Kidney (tissue), 13 donors: ENCODE measurements at regions not wholly inside any gene's neighbourhood (a gene's known extent, or its start where the extent isn't known, plus 50 kb on each side); places are given as distances from the start of the nearest gene placed in this dataset.

Experiments used
- DNase-seq, 5 donors: peaks; one replicate each; pipeline ENCODE4 v3.0.0-alpha.2; 2013 to 2020
- FAIRE-seq: peaks from 2 replicates; lab custom pipeline; 2012; peaks lifted over from hg19 to GRCh38; lab: Jason Lieb, UNC
- H3K27ac ChIP-seq, 2 donors: one replicate each; pipeline ENCODE4 v1.7.0; 2013; ENCODE audit warnings: low read depth in 2 of 2, low read length in 2 of 2, inconsistent platforms in 1 of 2
- H3K27me3 ChIP-seq: one replicate; pipeline ENCODE4 v1.7.1; 2013; ENCODE audit warnings: low read length, inconsistent platforms; ENCODE audit not compliant: control insufficient read depth, insufficient read depth
- H3K36me3 ChIP-seq, 3 donors: one replicate each; pipeline versions ENCODE4 v1.7.0 to v1.7.1; 2013; ENCODE audit warnings: low read length in 3 of 3, control low read depth in 1 of 3, inconsistent platforms in 1 of 3; ENCODE audit not compliant: insufficient read depth in 3 of 3, control insufficient read depth in 2 of 3
- H3K4me1 ChIP-seq, 3 donors: one replicate each; pipeline versions ENCODE4 v1.7.0 to v1.7.1; 2013; ENCODE audit warnings: low read length in 3 of 3, inconsistent platforms in 1 of 3, low read depth in 1 of 3; ENCODE audit not compliant: control insufficient read depth in 2 of 3, insufficient read depth in 2 of 3
- H3K4me3 ChIP-seq, 3 donors: one replicate each; pipeline versions ENCODE4 v1.7.0 to v1.8.1; 2013; ENCODE audit warnings: low read length in 3 of 3, control low read depth in 1 of 3, inconsistent platforms in 1 of 3
- H3K9ac ChIP-seq, 3 donors: one replicate each; pipeline versions ENCODE4 v1.7.0 to v1.7.1; 2013; ENCODE audit warnings: low read length in 3 of 3, control low read depth in 1 of 3, inconsistent platforms in 1 of 3
- H3K9me3 ChIP-seq, 3 donors: one replicate each; pipeline versions ENCODE4 v1.7.0 to v1.7.1; 2013; ENCODE audit warnings: low read length in 3 of 3, control low read depth in 1 of 3, inconsistent platforms in 1 of 3; ENCODE audit not compliant: control insufficient read depth in 2 of 3, insufficient read depth in 1 of 3
- CTCF ChIP-seq: IDR thresholded peaks from 3 replicates; pipeline ENCODE4 v1.5.1; 2012; ENCODE audit warnings: mild to moderate bottlenecking, moderate library complexity, borderline replicate concordance; ENCODE audit not compliant: insufficient read depth; ENCODE audit errors: extremely low read depth
- intact Hi-C: fragments of 100-400 bp; cut with DNase I; formaldehyde crosslinking; loops from one replicate; pipeline ENCODE4 v1.11.1; 2022
- donor health status: control.
- donor health status: control.
- donor health status: control.
- donor health status: control.
- donor health status: control.
- donor health status: DM: yes; HTN: yes; CAD: no.
- donor health status: Normal renal cell carcinoma (clear cell type).

GRCh38 chr9:104980039-104980654, 52.2 kb upstream of the ABCA1 start:
- H3K4me3 ChIP-seq = no peak overlapping the region
- H3K27me3 ChIP-seq = no peaks in the 10 kb centered on the region
- intact Hi-C loops = no loop called here
- no peak for FAIRE-seq
- no peak overlapping the region for H3K9ac ChIP-seq
- no peaks in the 10 kb centered on the region for H3K36me3 ChIP-seq
- no peak for DNase-seq
- H3K4me1 ChIP-seq = no peaks in the 10 kb centered on the region
- H3K27ac ChIP-seq = no peak overlapping the region
- H3K9me3 ChIP-seq = no peaks in the 10 kb centered on the region
- TF ChIP-seq CTCF = no peak

- FAIRE-seq = no peak
- Histone ChIP-seq H3K9me3 (no peaks in the 10 kb centered on the region), H3K4me1 (no peaks in the 10 kb centered on the region), H3K36me3 (no peaks in the 10 kb centered on the region), H3K27me3 (no peaks in the 10 kb centered on the region), H3K9ac (no peak overlapping the region), H3K27ac (no peak overlapping the region), H3K4me3 (no peak overlapping the region)
- TF ChIP-seq CTCF = no peak
- no peak for DNase-seq
- intact Hi-C loops = no loop called here
These were observed 53.7 kb upstream of the ABCA1 start for GRCh38 chr9:104981543-104982129.

GRCh38 chr9:104982543-104982942, 54.6 kb upstream of the ABCA1 start:
- no peaks in the 10 kb centered on the region for H3K9me3 ChIP-seq
- no peaks in the 10 kb centered on the region for H3K27me3 ChIP-seq
- H3K9ac ChIP-seq = no peak overlapping the region
- DNase-seq (no peak), FAIRE-seq (no peak)
- H3K27ac ChIP-seq = no peak overlapping the region
- intact Hi-C loops = no loop called here
- H3K36me3 ChIP-seq = no peaks in the 10 kb centered on the region
- no peaks in the 10 kb centered on the region for H3K4me1 ChIP-seq
- no peak for TF ChIP-seq CTCF
- H3K4me3 ChIP-seq = no peak overlapping the region

GRCh38 chr9:104983491-104983890, 55.5 kb upstream of the ABCA1 start:
- H3K27ac ChIP-seq = no peak overlapping the region
- no peaks in the 10 kb centered on the region for H3K27me3 ChIP-seq
- TF ChIP-seq CTCF = no peak
- H3K9me3 ChIP-seq = no peaks in the 10 kb centered on the region
- intact Hi-C loops = no loop called here
- DNase-seq (no peak), FAIRE-seq (no peak)
- no peak overlapping the region for H3K4me3 ChIP-seq
- no peak overlapping the region for H3K9ac ChIP-seq
- H3K4me1 ChIP-seq = no peaks in the 10 kb centered on the region
- no peaks in the 10 kb centered on the region for H3K36me3 ChIP-seq
